Kasumi-1 (cell line): ENCODE measurements at regions not wholly inside any gene's neighbourhood (a gene's known extent, or its start where the extent isn't known, plus 50 kb on each side); places are given as distances from the start of the nearest gene placed in this dataset.
"Not testable (repeated sequence)": the region's sequence is repeated elsewhere in the genome, so short reads cannot be mapped to it uniquely, and the experiment has no call there.

Experiments used
- DNase-seq, 2 experiments: peaks; one replicate each; lab custom pipeline; 2025; lab: John Stamatoyannopoulos, UW

DNA sequence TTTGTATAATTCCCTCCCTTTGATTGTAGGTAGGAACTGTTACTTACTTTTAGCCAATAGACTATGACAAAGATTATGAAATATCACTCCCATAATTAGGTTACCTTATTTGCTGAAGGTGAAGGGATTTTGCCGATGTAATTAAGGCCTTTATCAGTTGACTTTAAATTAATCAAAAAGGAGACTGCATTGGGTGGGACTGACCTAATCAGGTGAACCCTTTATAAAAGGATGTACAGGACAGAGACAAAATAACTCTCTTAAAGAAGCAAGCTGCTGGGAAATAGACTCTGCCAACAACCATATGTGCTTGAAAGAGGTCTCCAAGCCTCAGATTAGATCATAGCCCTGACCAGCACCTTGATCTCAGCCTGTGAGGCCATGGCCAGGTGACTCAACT lies 167.6 kb downstream of the SOX3 start:
- no peak for DNase-seq

DNA sequence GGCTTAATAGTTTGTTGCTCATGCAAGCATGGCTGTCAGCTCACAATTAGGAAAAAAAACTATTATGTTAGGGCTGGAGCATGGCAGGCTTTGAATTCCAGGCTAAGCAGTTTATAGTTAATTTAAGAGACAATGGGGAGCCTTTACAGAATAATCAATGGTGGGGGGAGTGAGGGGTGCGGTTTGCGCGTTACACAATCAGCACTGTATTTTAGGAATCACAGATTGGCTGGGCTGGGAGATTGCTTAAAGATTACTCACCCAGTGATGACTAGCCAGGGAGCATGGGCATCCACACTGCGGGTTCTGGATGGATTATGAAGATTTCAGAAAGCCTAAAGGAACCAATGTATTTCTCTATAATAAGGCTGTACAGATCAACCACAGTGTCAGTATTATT lies 186.6 kb downstream of the SOX3 start:
- no peak for DNase-seq

DNA sequence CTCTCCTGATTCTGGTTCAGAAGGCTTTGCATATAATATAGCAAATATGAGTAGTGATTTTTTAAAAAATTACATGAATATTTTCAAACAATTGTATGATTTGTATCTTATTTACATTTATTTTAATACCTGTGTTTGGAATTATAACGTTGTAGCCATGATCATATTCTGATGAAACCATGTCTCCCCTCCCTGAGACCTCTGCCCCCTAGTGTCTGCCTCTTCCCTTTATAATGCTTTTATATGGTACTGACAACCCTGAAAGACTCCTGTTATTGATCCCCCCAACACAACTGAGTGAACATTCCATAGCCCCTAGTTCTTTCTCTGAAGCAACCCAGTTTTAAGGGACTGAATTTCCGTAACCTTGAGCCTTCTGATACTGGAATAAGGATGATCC lies 187.4 kb downstream of the SOX3 start:
- no peak for DNase-seq

DNA sequence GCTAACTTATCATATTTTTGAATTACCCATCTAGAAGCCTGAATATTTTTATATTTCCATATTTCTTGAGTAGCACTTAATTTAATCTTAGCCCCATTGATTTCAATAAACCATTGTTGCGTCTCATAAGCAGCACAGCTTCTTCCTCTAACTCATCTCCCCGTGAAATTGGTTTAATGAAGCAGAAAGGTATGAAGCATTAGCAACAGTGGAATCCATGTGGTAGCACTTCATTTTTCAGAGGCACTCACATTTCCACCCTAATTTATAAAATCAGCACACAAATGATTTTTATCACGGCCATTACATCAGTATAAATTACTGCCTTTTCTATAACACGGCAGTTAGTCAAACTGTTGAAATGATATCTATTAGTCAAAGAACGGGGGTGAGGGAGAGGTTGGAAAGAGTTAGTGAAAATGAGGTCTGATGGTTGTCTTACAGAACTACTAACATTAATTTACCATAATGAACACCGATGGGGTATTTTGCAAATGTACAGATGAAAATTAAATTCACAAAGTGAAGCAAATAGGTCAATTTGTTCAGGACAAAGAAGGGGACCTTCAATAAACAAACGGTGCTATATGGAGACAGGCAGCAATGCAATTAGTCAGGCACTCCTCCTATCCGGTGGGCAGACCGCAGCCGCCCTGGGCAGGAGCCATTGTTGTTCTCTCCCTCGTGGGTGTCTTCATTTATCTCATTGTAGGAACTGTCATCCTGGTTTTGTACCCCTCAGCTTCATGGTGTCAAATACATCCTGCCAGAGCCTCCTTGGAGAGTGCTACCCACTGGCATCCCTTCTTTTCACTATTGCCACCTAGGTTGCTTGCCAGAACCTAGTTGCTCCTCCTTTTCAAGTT lies 205.7 kb downstream of the SOX3 start:
- DNase-seq, result no peak

DNA sequence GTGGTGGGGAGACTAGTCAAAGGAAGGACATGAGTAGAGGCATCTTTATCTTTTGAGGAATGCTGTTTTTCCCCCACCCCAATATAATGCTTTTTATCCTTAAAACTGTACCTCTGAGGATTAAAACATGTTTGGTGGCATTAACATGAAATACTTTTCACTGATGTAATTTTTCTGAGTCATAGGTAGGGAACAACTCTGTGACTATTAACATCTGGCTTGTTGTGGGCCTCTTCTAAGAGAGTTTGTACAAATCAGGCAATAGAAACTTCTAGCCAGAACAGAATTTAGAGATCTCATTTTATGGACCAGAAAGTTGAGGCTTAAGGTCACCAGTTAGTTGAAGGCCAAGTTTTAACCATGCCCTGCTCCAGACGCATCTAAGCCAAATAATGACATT lies 207.6 kb downstream of the SOX3 start:
- no peak for DNase-seq

GRCh38 chrX:140292961-140293360 lies 211.9 kb downstream of the SOX3 start:
- DNase-seq, result peak; percentile 21 to 25

GRCh38 chrX:140292188-140292587 lies 212.7 kb downstream of the SOX3 start:
- no peak for DNase-seq

GRCh38 chrX:140274811-140275525 lies 229.9 kb downstream of the SOX3 start:
- no peak for DNase-seq

GRCh38 chrX:140273921-140274320 lies 230.9 kb downstream of the SOX3 start:
- no peak for DNase-seq

- DNase-seq, result no peak
These were observed 254.5 kb downstream of the SOX3 start for GRCh38 chrX:140250391-140250790.

DNA sequence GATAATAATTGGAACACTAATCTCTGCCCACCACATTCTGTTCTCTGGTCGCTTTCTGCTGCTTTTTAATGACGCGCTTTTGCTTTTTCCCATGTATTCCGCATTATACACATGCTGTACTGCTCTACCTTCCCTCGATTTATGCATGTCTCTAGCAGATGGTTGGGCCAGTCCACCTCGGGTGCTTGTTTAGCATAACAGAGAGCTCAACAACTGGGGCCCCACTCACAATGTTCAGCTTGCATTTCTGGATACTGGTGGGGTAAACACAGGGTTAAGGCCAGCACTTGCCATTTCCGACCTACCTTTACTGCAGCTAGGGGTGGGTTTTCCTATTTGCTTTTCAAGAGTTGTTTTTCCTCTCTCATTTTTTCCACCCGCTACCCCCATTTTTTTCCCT lies 255.8 kb downstream of the SOX3 start:
- DNase-seq, result no peak

DNA sequence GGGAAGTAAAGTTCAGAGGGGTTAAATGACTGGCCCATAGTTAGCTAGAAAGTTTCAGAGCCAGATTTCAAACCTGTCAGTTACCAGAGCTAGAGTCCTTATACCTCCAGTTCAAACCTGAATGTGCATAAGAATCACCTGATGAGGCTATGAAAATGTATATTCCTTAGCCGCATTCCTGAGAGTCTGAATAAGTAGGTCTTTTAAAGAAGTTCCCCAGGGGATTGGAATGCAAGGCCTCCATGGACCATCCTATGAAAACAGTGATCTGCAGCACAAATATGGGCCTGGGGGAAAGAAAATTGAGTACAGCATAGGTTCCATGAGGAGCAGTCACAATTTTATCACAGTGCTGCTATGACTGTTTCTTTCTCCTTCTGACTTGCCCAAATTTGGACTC lies 263.9 kb upstream of the CXorf66 start:
- DNase-seq, result no peak

DNA sequence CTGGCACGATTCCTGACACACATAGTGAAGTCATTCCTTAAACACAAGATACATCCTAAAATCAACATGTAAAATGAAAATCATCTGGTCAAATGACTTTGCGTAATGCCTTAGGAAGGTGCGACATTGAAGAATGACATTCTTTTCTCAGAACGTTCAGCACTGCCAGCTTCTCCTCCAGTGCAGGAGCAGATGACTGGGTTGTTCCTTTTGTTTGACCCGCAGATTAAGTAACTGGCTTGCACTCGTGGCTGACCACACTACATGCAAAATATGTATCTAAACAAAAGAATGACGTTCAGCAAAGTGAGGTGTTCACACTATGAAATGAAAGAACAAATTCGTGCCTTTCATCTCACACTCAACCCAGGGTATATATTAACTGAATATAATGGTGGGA lies 260.7 kb upstream of the CXorf66 start:
- not testable (repeated sequence) for DNase-seq

DNA sequence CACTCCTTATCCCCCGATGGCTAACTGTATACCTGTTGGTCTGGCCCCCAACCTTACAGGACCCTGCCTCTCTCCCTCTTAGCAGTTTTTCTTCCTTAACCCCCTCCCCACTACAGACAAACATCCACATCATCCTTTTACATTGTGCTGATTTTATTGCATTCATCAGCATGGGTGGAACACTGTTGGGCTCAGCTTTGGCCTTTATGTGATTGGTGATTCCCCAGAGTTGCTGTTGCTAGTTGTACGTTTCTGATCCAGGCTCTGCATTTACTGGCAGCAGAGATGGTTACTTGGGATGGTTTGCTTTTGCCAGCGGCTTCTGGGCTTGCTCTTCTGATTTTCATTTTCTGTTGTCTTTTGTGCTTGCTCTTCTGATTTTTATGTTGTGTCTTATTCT lies 250.6 kb upstream of the CXorf66 start:
- not testable (repeated sequence) for DNase-seq

- not testable (repeated sequence) for DNase-seq
These were observed 249.2 kb upstream of the CXorf66 start for GRCh38 chrX:140214518-140214917.

DNA sequence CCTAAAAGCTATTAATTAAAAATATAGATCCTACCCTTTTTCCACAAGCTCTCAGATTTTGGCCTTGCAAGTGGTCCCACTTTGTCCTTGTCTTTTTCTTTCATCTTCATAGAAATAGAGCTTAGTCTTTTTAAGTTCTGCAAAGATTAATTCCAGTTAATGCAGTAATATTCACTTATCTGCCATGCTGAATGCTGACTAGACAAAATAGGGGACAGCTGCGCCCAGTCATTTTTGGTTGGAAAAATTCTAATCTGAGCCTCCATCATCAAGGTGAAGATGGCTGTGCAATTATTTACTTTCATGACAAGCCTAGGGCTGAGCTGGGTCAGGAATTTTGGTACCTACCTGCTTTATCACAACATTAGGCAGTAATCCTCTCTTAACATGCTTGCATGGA lies 241.3 kb upstream of the CXorf66 start:
- no peak for DNase-seq

- DNase-seq, result no peak
These were observed 225.3 kb upstream of the CXorf66 start for GRCh38 chrX:140190441-140191108.

DNA sequence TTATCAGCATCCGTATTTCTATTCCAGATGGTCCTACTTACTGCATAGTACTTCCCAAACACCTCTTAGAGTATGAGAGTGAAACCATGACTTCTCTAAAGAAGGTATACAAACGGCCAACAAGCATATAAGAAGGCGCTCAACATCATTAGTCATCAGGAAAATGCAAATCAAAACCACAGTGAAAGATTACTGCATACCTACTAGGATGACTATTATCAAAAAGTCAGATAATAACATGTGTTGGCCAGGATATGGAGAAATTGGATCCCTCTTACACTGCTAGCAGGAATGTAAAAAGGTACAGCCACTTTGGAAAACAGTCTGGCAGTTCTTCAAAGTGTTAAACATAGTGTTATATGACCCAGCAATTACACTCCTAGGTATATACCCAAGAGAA lies 215.3 kb upstream of the CXorf66 start:
- no peak for DNase-seq

DNA sequence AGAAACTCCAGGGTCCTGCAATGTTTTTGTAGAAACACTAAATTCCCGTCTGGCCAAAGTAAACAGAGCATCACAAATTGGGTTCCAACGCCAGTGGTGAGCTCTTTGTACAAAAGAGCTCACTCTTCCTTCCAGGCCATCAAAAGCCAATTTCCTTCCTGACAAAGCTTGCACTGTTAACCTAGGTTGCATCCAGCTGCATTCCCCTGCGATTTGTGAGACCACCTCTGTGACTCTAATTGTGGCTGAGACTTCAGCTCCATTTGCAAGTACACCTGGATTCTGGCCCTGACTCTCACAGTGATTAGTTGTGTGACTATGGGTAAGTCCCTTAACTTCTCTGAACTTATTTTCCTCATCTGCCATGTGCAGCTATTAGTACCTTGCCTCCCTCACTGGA lies 212.5 kb upstream of the CXorf66 start:
- no peak for DNase-seq

DNA sequence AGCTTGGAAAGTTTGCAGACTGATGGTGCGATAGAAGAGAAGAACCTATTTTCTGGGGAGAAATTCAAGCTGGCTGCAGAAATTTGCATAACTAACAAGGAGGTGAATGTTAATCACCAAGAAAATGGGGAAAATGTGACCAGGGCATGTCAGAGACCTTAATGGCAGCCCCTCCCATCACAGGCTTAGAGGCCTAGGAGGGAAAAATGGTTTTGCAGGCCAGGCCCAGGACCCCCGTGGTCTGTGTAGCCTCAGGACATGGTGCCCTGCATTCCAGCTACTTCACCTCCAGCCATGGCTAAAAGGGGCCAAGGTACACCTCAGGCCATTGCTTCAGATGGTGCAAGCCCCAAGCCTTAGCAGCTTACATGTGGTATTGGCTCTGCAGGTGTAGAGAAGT lies 207.1 kb upstream of the CXorf66 start:
- DNase-seq, result no peak

GRCh38 chrX:140167551-140167950 lies 202.2 kb upstream of the CXorf66 start:
- DNase-seq, result no peak

DNA sequence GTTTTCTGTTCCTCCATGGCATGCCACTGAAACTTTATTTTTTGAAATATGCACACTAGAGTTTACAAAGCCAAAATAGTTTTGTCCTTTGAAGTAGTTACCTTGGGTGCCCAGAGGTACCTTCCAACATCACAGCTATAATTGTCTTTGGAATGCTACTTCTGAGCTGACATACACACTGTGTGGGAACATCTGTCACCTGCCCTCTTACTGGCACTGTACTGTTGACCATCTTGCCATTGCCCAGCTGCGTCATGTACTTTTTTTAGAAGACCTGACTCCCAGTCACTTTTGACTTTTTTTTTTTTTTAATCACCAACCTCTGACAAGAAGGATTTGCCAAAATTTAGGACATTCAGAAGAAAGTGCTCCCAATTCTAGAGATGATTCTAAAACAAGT lies 200.5 kb upstream of the CXorf66 start:
- DNase-seq, result no peak

DNA sequence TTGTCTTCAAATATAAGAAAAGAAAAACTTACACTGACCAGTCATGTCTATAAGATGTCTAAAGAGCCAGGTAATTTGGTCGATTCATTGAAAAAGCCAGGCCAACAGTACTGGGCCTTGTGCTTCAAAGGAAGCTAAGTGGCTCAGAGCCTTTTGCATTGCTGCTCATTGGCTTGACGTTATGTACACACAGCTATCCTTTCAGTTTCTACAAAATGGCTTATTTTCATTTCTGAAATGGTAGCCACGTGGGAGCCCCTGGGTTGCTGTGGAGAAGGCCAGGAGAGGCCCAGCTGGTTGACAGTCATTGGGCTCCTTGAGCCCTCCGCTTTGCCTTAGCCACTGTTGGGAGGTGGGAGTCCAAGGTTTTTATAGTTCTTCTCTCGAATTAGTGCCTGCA lies 199.1 kb upstream of the CXorf66 start:
- no peak for DNase-seq
